HG02973 (cell line): ENCODE measurements at regions not wholly inside any gene's neighbourhood (a gene's known extent, or its start where the extent isn't known, plus 50 kb on each side); places are given as distances from the start of the nearest gene placed in this dataset.
"Not testable (repeated sequence)": the region's sequence is repeated elsewhere in the genome, so short reads cannot be mapped to it uniquely, and the experiment has no call there.

Experiments used
- ATAC-seq: cut with Tn5 transposase; IDR thresholded peaks from one replicate; pipeline ENCODE4 v1.9.1; 2021; ENCODE audit warnings: moderate library complexity; ENCODE audit not compliant: unreplicated experiment

DNA sequence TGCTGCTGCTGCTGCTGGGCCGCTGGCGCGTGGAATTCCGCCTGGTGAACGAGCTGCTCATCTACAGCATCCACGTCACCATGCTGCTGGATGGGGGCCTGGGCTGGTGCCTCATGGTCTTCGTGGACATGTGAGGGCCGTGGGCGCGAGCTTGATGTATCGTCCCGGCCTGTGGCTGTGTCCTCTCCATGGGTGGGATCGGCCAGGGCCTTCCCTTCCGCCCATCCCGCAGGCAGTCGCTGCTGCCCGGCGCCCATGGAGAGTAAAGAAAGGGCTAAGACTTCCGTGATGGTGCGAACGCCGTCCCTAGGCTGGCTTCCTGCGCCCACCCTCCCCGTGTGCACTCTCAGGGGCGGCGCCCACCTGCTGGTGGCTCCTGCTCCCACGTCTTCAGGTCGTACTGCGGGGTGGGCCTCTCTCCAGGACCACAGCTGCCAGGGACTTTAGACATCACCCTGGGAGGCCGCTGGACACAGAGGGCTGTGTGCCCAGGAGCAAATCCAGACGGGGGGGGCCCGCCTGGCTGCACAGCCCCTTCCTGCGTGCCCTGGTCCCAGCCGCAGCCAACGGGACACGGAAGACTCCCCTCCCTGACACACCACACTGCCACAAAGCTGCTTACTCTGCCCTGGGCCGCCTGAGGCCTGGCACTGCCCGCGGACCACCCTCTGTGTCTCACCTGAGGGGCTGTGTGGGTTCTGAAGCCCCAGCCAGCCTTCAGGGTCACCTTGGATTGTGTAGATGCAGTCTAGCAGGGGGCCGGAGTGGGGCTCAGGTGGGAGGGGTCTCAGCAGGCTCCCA is 167.5 kb downstream of the SEPTIN7 start:
- ATAC-seq: no peak

DNA sequence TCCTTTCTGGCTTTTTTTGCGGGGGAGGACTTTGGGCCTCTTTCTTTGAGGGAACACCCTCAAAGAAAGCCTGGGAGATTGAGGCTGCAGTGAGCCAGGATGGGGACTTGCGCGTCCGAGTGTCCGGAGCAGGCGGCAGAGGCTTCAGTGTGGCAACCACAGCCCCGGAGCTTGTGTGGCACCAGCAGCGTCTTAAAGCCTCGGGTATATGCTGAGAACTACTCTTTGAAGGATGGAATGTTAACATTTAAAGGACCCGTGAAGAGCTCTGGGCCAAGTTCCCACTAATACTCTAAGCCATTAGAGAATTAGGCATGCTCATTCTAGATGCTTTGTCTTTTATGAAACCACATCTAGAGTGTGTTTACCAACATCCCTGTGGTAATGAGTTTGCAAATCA is 168.2 kb downstream of the SEPTIN7 start:
- no peak for ATAC-seq

DNA sequence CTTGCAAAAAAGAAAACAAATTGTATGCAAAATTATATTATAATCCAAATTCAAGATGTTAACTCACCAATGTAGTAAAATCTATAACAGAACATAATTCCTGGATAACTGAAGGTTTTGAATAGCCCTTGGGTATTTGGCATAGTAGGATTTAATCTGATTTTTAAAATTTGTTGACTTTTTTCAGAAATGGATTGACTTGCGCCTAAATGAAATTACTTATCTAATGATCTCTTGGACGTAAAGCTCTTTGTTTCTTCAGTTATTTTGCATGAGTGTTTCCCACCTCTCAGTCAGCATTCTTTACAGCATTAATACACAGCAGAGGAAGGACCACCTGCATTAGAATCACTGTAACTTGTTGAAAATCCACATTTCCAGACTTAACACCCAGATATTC is 169.6 kb downstream of the SEPTIN7 start:
- ATAC-seq: no peak

DNA sequence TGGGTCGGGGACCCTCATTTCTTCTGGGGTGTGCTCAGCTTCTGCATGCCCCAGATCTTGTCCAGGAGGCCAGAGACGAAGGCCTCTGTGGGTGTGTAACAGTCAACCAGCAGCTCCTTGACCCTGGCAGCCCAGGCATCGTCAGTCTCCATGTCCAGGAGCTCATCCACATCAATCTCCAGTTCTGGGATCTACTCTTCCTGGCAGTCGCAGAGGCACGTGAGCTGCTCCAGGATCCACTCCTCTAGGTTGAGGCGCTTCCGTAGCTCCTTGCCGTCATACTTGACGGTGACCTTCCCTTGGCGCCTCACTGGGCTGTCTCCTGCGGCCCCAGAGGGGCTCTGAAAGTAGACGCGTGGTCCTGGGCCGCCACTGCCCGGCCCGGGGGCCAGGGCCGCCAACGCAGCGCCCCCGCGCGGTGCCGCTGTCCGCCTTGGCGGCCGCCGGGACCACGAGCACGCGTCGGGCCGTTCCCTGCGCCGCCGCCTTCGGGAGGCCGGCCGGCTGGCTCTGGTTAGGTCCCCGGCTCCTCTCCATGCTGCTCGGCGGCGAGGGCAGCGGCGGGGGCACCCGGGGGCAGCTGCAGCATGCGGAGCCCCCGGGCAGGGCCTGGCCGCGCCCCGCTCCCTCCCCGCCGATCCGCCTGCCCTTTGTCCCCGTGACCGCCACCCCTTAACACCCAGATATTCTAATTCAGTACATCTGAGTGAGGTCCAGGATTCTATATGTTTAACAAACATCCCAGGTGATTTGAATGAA is 170.5 kb downstream of the SEPTIN7 start:
- ATAC-seq: no peak

DNA sequence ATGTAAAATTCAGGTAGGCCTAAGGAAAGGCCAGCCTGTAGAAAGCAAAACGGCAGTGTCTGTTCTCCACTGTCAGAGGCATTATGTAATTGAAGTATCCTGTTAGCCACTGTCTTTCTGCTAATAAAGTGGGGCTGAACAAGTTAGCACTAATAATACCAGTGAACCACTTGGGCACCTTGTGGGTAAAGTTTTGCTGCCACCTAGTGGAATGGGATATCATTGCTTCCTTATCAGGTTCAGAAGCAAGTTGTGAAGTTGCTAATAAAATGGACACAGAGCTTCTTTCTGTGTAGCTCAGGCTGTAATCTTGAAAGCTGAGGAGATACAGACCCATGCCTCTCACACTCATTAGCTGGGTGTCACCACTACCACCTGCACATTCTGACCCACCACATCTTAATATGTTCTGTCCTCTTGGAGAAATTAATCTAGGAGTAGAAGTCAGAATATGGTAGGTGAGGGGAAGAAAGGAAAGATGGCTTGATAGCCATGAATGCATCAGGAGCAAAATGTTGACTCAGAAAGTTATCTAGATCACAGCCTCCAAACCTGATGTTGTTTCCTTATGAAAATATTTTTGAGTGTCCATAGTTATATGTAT is 175.1 kb downstream of the SEPTIN7 start:
- ATAC-seq: peak; percentile 66

DNA sequence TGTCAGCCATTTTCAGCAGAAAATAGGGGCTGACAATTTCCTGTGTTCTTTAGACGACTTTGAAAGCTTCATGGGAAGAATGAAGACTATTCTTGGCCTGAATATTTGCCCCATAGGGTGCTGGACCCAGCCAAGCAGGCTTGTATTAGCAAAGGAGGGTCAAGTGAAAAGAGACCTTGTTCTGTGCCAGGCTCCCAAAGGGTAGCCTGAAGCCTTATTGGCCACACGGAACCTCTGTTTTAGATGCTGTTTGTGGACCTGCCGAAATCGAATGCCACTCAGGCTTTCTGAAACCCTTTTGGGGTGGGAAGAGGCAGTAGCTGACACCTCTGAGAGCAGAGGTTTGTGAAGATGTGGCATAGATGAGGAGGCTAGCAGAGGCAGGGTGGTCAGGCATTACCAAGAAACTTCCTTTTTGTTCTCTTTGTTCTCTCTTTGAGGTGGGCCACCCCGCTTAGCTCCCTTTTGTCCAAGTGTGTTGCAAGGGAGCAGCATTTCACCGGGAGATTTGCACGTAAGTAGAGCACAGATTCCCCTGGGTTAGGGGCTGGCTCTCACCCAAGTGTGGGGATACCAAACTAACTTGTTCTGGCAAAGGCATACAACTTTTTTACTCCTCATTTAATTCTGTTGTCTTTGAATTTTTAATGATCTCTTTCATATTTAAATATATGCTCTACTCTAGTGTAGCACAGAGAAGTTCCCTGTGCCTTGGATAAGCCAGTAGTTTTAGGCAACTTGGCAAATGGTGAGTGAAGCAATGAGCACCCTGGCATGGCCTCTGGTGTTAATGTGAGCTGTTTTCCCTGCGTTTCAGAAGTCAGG is 174.0 kb upstream of the EEPD1 start:
- ATAC-seq: not testable (repeated sequence)

DNA sequence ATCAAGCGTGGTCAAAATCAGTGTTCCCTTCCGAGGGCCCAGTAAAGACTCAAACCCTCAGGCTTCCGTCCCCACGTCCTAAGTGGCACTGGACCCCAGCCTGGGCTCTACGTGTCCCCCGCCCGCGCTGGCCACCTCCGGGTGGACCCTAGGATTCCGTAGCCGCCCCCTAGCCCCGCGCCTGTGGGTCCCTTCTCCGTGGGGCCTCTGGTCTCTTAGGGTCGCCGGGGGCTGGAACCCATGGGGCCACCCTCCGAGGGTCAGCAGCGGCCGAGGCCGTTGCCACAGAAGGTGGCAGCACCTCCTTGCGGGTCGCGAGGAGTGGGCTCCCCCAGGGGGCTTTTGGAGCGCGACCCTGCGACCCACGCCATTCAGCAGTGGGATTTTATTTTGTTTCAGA is 170.5 kb upstream of the EEPD1 start:
- ATAC-seq: no peak

DNA sequence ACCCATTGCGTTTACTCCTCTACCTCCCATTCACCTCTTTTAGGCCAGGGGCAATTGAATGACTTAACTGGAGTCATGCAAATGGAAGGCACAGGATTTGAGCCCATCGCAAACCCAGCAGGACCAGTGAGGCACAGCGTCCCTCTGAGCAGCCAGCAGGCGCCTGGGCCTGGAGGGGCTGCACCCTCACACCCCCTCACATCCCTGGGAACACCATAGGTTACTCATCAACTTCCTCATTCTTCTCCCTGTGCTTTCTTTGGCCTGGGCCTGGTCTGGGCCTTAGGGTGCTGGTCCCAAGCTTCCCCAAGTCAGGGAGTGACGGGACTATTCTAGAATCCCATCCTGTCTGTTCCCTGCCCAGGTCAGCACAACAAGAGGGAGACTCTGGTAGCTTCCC is 169.4 kb upstream of the EEPD1 start:
- ATAC-seq: no peak

DNA sequence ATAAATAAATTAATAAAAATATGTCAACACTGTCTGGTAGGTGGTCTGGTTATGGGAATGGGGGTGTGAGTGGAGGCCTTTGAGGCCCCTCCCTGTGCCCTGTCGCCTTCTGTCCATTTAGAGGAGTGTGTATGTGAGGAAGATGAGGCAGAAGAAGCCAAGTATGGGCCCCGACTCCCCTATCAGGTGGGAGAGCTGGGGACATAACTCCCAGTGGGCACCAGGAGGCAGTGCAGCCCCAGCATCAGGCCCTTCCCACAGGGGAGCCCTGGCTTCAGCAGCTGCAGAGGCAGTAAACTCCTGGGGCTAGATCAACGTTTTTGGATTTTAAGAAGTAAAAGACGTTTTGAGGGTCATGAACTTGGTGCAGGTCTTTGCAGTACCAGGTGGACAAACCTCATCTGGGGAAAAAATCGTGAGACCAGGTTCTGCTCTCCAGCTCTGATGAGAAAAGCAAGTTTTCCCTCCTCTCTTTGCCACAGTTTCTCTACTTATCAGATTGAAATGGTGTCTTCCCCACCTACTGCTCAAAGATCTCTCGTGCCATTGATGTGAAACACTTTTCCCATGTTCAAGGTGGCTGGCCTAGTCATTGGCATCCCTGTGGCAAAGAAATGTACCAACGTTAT is 167.8 kb upstream of the EEPD1 start:
- ATAC-seq: peak; percentile 80

DNA sequence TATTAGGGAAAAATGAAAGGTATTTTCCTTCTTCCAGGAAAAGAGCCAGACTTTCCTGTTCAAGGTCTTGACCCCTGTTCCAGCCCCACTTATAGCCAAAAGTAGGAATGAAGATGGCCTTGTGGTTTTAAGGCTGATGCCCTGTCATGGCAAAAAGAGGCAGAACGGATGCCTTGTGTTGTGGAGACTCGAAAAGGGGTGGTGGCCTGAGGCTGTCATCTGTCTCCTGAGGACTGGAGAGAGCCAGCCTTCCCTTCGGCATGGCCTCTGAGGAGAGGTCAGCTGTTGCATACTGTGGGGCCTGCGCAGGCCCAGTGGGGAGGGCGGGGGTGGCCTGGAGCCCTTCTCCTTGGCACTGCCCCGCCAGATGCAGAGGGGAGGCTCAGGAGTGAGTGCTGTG is 166.0 kb upstream of the EEPD1 start:
- ATAC-seq: no peak

DNA sequence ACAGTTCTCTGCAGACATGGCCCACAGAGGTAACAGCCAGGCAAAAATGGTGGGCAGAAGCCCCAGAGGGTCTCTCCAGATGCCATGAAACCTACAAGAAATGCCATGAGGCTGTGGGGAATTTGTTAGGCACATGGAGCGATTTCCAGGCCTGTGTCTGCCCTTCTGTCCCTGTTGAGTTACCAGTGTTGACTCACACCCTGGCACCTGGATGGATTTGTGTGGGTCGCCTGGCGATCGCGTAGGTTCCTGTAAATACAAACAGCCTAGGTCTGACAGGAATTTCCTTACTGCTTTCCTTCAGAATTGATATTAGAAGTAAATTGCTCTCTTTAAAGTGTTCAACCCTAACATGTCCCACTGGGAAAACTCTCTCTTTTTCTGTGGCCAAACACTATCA is 164.9 kb upstream of the EEPD1 start:
- ATAC-seq: no peak

DNA sequence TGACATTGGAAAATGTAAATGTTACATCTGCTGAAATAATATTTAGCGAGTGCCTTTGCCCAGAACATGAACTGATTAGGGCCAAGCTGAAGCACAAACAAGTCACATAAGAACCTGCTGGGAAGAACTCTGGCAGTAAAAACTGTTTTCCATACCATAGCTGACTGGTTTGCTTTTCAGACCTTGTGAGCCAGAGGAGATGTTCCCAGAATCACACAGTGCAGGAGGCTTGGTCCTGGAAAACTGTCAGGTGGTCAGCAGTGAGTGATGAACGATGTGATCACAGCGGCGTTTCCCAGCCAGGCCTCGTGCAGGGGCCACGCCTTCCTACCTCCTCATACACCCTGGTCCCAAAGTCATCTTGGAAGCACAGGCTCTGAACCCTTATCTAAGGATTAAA is 164.2 kb upstream of the EEPD1 start:
- no peak for ATAC-seq

DNA sequence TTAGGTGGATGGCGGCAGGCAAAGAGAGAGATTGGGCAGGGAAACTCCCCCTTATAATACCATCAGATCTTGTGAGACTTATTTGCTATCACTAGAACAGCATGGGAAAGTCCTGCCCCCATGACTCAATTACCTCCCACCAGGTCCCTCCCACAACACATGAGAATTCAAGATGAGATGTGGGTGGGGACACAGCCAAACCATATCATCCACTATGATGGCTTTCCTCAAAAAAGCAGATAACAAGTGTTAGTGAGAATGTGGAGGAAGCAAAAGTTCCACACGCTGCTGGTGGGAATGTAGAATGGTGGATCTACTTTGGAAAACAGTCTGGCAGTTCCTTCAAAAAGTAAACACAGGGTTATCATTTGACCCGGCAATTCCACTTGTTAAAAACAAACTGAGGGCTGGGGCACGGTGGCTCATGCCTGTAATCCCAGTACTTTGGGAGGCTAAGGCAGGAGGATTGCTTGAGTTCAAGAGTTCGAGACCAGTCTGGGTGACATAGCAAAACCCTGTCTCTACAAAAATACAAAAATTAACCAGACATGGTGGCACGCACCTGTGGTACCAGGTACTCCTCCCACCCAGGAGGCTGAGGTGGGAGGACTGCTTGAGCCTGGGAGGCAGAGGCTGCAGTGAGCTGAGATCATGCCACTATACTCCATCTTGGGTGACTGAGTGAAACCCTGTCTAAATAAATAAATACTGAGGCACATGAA is 161.4 kb upstream of the EEPD1 start:
- no peak for ATAC-seq

DNA sequence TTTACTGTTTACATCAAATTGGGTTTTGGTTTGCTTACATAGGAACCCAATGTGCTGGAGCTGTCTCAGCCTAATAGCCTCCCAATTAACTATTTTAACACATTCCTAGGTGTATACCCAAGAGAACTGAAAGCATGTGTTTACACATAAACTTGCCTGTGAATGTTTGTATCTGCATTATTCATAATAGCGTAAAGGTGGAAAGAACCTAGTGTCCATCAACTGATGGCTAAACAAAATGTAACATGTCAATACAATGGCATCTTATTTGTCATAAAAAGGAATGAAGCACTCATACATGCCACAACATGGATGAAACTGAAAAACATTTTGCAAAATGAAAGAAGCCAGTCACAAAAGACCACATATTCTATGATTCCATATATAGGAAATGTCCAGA is 160.6 kb upstream of the EEPD1 start:
- no peak for ATAC-seq

DNA sequence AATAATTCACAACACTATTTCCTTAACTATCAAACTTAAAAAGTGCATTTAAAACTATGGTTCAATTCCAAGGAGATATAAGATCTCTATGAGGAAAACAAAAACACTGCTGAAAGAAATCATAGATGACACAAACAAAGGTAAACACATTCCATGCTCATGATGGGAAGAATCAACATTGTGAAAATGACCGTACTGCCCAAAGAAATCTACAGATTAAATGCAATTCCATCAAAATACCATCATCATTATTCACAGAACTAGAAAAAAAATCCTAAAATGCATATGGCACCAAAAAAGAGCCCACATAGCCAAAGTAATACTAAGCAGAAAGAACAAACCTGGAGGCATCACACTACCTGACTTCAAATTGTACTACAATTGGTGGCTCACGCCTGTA is 159.9 kb upstream of the EEPD1 start:
- no peak for ATAC-seq

DNA sequence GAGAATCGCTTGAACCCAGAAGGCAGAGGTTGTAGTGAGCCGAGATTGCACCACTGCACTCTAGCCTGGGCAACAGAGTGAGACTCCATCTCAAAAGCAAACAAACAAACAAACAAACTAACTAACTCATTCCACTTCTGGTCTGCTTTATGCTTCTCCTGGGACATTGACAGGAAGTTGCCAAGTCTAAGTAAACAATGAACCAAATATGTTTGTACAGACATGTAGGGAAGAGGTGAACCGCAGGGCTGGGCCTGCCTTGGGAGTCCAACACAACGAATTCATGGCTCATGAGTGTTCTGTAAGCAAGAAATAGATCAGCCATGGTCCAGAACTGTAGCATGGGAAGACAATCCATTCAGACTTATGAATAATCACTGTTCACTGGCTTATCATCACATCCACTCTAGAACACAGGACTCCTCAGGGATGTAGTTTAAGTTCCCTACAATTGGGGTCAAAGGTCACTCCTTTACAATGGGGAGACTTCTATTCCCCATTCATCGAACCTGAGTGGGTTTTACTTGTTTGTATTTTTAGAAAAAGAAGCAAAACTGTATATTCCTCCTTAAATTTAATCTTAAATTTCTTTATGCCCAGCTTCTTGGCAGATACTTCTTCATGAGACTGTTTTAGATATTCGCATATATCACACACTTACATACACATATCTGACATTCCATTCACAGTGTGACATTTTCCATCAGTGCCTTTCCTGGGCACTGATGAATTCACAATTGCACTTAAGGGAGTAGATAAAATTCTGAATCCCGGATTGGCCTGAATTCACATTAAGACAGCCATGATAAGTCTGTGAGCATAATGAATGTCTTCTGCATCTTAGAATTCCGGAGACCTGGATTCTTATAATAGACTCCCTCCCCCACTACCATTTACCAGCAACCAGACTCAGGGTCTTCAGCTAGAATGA is 159.1 kb upstream of the EEPD1 start:
- ATAC-seq: no peak

DNA sequence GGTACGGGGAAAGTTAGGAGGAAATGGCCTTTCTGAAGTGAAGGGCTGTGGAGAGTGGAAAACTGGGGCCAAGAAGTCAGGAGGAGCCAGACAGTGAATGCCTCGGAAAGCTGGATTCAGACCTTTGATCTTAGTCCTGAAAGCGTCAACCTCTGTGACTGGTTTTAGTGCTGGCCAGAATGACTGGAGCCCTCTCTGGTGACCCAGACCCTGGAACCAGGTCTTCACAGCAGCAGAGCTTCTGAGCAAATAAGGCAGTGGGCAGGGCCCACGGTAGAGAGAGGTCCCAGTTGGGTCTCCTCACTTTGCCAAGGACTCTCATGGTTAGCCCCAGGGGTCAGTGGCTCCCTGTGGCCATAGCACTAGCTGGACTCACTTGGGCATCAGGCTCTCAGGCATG is 157.7 kb upstream of the EEPD1 start:
- no peak for ATAC-seq

DNA sequence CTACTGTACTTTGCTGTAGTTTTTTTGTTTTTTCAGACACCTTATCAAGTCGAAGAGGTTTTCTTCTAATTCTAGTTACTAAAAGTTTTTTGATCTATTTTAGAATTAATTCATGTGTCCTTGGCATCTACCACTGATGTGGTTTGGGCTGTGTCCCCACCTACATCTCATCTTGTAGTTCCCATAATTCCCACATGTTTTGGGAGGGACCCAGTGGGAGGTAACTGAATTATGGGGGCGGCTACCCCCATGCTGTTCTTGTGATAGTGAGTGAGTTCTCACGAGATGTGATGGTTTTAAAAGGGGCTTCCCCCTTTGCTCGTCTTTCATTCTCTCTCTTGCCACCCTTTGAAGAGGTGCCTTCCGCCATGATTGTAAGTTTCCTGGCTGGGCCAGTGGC is 154.6 kb upstream of the EEPD1 start:
- no peak for ATAC-seq

DNA sequence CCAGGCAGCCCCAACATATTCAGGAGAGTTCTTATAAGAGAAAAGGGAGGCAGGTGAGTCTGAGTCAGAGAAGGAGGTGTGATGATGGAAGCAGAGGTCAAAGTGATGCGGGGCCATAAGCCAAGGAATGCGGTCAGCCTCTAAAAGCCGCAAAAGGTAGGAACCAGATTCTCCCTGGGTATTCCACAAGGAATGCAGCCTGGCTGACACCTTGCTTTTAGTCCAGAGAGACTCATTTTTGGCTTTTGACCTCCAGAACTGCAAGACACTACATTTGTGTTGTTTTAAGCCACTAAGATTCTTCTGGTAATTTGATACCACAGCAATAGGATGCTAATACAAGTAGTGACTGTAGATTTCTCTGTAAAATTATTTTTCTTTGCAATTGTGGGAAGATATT is 151.5 kb upstream of the EEPD1 start:
- no peak for ATAC-seq
